ENCODE measurements at regions not wholly inside any gene's neighbourhood (a gene's known extent, or its start where the extent isn't known, plus 50 kb on each side); places are given as distances from the start of the nearest gene placed in this dataset.
"Not testable (repeated sequence)": the region's sequence is repeated elsewhere in the genome, so short reads cannot be mapped to it uniquely, and the experiment has no call there.

DNA sequence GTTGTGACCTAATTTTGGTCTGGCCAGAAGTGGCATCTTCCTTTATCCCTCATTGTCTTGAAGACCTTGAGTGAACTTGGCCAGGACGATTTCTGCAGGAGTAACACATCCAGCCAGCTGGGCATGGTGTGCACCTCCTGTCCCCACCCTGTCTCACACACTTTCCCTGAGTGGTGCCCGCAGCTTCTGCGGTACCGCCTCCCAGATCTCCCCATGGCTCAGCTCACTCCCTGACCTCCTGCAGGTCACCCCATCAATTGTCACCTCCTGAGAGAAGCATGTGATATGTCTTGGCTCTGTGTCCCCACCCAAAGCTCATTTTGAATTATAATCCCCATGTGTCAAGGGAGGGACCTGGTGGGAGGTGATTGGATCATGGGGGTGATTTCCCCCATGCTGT lies 50.2 kb upstream of the TP53I11 start:
- no peak overlapping the region for H3K27ac ChIP-seq (ENCODE audit: low read length)

DNA sequence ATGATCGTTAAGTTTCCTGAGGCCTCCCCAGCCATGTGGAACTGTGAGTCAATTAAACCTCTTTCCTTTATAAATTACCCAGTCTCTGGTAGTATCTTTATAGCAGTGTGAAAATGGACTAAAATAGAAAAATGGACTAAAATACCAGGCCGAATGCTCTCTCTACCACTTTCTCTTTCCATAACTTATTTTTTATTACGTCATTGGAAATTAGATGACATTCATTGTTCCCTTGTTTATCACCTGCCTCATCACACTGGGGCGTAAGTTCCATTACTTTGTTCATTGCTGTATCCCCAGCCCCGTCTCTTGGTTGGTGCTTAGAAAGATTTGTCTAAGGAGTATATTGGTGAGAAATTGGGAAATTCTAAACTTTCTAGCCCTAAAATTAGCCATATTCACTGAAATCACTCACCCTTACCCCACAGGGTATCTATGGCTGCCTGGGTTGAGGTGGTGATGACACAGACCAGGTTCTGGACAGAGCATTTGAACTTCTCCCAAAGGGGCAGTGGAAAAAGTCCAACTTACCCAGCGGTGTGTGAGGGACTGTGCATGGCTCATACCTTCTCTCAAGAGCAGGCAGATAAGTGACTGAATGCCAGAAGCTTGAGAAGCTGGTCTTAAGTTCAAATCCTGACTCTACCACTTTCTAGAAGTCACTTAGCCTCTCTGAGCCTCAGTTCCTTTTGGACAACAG lies 50.9 kb upstream of the TP53I11 start:
- Histone ChIP-seq H3K9me3 (ENCODE audit: control insufficient read depth, low read depth, low read length) (no peaks in the 10 kb centered on the region), H3K4me3 (ENCODE audit: low read length) (no peak overlapping the region), H3K27me3 (ENCODE audit: control insufficient read depth, insufficient read depth, low read length) (peaks cover 2% of the 10 kb centered on the region), H3K4me1 (ENCODE audit: control insufficient read depth, insufficient read depth, low read length) (no peaks in the 10 kb centered on the region), H3K36me3 (ENCODE audit: control insufficient read depth, insufficient read depth, low read length) (no peaks in the 10 kb centered on the region), H3K27ac (ENCODE audit: low read length) (no peak overlapping the region)
- whole genome bisulfite sequencing (ENCODE audit: insufficient coverage, low lambda C conversion rate) = 82% methylated on average over 3 of the region's 6 CpGs
- no peak for DNase-seq

More for the DNA sequence above, 50.2 kb upstream of the TP53I11 start:
- Histone ChIP-seq H3K4me3 (ENCODE audit: low read length) (no peak overlapping the region), H3K27me3 (ENCODE audit: control insufficient read depth, insufficient read depth, low read length) (peaks cover 2% of the 10 kb centered on the region), H3K36me3 (ENCODE audit: control insufficient read depth, insufficient read depth, low read length) (no peaks in the 10 kb centered on the region), H3K9me3 (ENCODE audit: control insufficient read depth, low read depth, low read length) (no peaks in the 10 kb centered on the region), H3K4me1 (ENCODE audit: control insufficient read depth, insufficient read depth, low read length) (no peaks in the 10 kb centered on the region)
- no peak for DNase-seq
- no CpG with 5 or more reads among the region's 4 CpGs for WGBS (ENCODE audit: insufficient coverage, low lambda C conversion rate)

- Histone ChIP-seq H3K4me1 (ENCODE audit: control insufficient read depth, insufficient read depth, low read length) (no peaks in the 10 kb centered on the region), H3K27ac (ENCODE audit: low read length) (no peak overlapping the region), H3K36me3 (ENCODE audit: control insufficient read depth, insufficient read depth, low read length) (no peaks in the 10 kb centered on the region), H3K4me3 (ENCODE audit: low read length) (no peak overlapping the region), H3K27me3 (ENCODE audit: control insufficient read depth, insufficient read depth, low read length) (peaks cover 9% of the 10 kb centered on the region), H3K9me3 (ENCODE audit: control insufficient read depth, low read depth, low read length) (no peaks in the 10 kb centered on the region)
- no peak for DNase-seq
- WGBS (ENCODE audit: insufficient coverage, low lambda C conversion rate) = 100% methylated on average over 1 of the region's 1 CpG
Observed at GRCh38 chr11:45005106-45005505, 54.4 kb upstream of the TP53I11 start.

DNA sequence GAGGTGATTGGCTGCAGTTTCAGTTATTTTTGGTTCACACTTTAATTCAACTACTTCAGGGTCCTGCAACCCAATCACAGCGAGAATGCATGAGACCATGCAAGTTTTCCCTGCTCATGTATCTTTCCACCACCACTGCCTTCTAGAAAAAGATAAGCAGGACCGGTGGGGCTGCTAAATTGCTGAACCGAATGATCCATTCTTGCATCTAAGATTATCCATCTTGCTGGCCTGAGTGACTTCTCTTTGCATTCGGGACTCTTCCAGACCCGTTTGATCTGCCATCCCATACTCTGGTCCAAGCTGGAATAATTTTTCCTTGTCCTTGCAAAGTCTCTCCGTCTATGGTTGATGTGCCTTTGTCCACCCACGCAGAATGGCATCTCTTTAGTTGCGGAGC lies 56.3 kb upstream of the TP53I11 start:
- Histone ChIP-seq H3K9me3 (ENCODE audit: control insufficient read depth, low read depth, low read length) (no peaks in the 10 kb centered on the region), H3K27me3 (ENCODE audit: control insufficient read depth, insufficient read depth, low read length) (peaks cover 9% of the 10 kb centered on the region), H3K36me3 (ENCODE audit: control insufficient read depth, insufficient read depth, low read length) (no peaks in the 10 kb centered on the region), H3K4me1 (ENCODE audit: control insufficient read depth, insufficient read depth, low read length) (no peaks in the 10 kb centered on the region), H3K27ac (ENCODE audit: low read length) (no peak overlapping the region), H3K4me3 (ENCODE audit: low read length) (no peak overlapping the region)
- 100% methylated on average over 1 of the region's 8 CpGs for WGBS (ENCODE audit: insufficient coverage, low lambda C conversion rate)
- no peak for DNase-seq

DNA sequence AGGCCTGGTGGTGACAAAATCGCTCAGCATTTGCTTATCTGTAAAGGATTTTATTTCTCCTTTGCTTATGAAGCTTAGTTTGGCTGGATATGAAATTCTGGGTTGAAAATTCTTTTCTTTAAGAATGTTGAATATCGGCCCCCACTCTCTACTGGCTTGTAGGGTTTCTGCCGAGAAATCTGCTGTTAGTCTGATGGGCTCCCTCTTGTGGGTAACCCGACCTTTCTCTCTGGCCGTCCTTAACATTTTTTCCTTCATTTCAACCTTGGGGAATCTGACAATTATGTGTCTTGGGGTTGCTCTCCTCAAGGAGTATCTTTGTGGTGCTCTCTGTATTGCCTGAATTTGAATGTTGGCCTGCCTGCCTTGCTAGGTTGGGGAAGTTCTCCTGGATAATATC lies 65.3 kb upstream of the TP53I11 start:
- not testable (repeated sequence) for H3K27me3 ChIP-seq (ENCODE audit: control insufficient read depth, insufficient read depth, low read length); H3K4me1 ChIP-seq (ENCODE audit: control insufficient read depth, insufficient read depth, low read length); H3K36me3 ChIP-seq (ENCODE audit: control insufficient read depth, insufficient read depth, low read length); DNase-seq; H3K9me3 ChIP-seq (ENCODE audit: control insufficient read depth, low read depth, low read length); H3K27ac ChIP-seq (ENCODE audit: low read length); H3K4me3 ChIP-seq (ENCODE audit: low read length)
- no CpG with 5 or more reads among the region's 5 CpGs for WGBS (ENCODE audit: insufficient coverage, low lambda C conversion rate)

GRCh38 chr11:45016446-45016845 lies 65.8 kb upstream of the TP53I11 start:
- WGBS (ENCODE audit: insufficient coverage, low lambda C conversion rate) = 100% methylated on average over 1 of the region's 4 CpGs
- not testable (repeated sequence) for DNase-seq; H3K4me3 ChIP-seq (ENCODE audit: low read length)

DNA sequence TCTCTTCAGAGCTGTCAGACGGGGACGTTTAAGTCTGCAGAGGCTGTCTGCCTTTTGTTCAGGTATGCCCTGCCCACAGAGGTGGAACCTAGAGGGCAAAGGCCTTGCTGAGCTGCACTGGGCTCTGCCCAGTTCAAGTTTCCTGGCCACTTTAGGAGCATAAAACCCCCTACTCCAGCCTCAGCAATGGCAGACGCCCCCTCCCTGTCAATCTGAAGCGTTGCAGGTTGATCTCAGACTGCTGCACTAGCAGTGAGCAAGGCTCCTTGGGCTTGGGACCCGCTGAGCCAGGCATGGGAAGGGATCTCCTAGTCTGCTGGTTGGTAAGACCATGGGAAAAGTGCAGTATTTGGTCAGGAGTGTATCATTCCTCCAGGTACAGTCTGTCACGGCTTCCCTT lies 66.6 kb upstream of the TP53I11 start:
- no peak overlapping the region for H3K4me3 ChIP-seq (ENCODE audit: low read length)
- WGBS (ENCODE audit: insufficient coverage, low lambda C conversion rate) = no CpG with 5 or more reads among the region's 6 CpGs
- H3K4me1 ChIP-seq (ENCODE audit: control insufficient read depth, insufficient read depth, low read length) = no peaks in the 10 kb centered on the region
- no peak for DNase-seq
- H3K27me3 ChIP-seq (ENCODE audit: control insufficient read depth, insufficient read depth, low read length) = peaks cover 8% of the 10 kb centered on the region
- no peaks in the 10 kb centered on the region for H3K9me3 ChIP-seq (ENCODE audit: control insufficient read depth, low read depth, low read length)
- no peak overlapping the region for H3K27ac ChIP-seq (ENCODE audit: low read length)
- no peaks in the 10 kb centered on the region for H3K36me3 ChIP-seq (ENCODE audit: control insufficient read depth, insufficient read depth, low read length)

More at GRCh38 chr11:45016446-45016845, 65.8 kb upstream of the TP53I11 start:
- not testable (repeated sequence) for H3K9me3 ChIP-seq (ENCODE audit: control insufficient read depth, low read depth, low read length); H3K27me3 ChIP-seq (ENCODE audit: control insufficient read depth, insufficient read depth, low read length); H3K4me1 ChIP-seq (ENCODE audit: control insufficient read depth, insufficient read depth, low read length); H3K36me3 ChIP-seq (ENCODE audit: control insufficient read depth, insufficient read depth, low read length); H3K27ac ChIP-seq (ENCODE audit: low read length)

DNA sequence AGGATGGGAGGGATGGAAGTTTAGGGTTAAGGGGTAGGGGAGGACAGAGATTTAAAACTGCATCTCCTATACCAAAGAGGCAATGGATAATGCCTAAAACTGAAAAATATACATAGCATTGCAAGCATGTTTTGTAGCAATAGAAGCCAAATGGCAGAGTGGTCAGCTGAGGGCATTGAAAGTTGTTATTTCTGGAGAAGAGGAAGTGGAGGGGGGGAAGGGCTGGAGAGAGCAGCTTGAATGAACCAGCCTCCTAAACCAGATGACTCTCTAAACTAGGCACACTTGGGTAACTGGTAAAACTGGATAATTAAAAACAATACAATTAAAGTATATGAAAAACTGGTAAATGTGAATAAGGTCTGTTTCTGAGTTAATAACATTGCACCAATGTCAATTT lies 70.3 kb upstream of the TP53I11 start:
- no peak for DNase-seq
- H3K27ac ChIP-seq (ENCODE audit: low read length) = no peak overlapping the region
- peaks cover 8% of the 10 kb centered on the region for H3K27me3 ChIP-seq (ENCODE audit: control insufficient read depth, insufficient read depth, low read length)
- H3K4me3 ChIP-seq (ENCODE audit: low read length) = no peak overlapping the region
- no peaks in the 10 kb centered on the region for H3K4me1 ChIP-seq (ENCODE audit: control insufficient read depth, insufficient read depth, low read length)
- no peaks in the 10 kb centered on the region for H3K9me3 ChIP-seq (ENCODE audit: control insufficient read depth, low read depth, low read length)
- H3K36me3 ChIP-seq (ENCODE audit: control insufficient read depth, insufficient read depth, low read length) = no peaks in the 10 kb centered on the region

GRCh38 chr11:45021692-45022141 lies 71.0 kb upstream of the TP53I11 start:
- H3K36me3 ChIP-seq (ENCODE audit: control insufficient read depth, insufficient read depth, low read length) = no peaks in the 10 kb centered on the region
- H3K27ac ChIP-seq (ENCODE audit: low read length) = no peak overlapping the region
- peak in 1 of 2 donors; percentile 22 for DNase-seq
- no peaks in the 10 kb centered on the region for H3K4me1 ChIP-seq (ENCODE audit: control insufficient read depth, insufficient read depth, low read length)
- H3K27me3 ChIP-seq (ENCODE audit: control insufficient read depth, insufficient read depth, low read length) = peaks cover 8% of the 10 kb centered on the region
- H3K9me3 ChIP-seq (ENCODE audit: control insufficient read depth, low read depth, low read length) = no peaks in the 10 kb centered on the region
- no CpG with 5 or more reads among the region's 9 CpGs for WGBS (ENCODE audit: insufficient coverage, low lambda C conversion rate)
- H3K4me3 ChIP-seq (ENCODE audit: low read length) = no peak overlapping the region

GRCh38 chr11:45022294-45023064 lies 71.8 kb upstream of the TP53I11 start:
- WGBS (ENCODE audit: insufficient coverage, low lambda C conversion rate) = no CpG with 5 or more reads among the region's 9 CpGs
- H3K36me3 ChIP-seq (ENCODE audit: control insufficient read depth, insufficient read depth, low read length) = no peaks in the 10 kb centered on the region
- no peak overlapping the region for H3K4me3 ChIP-seq (ENCODE audit: low read length)
- no peaks in the 10 kb centered on the region for H3K9me3 ChIP-seq (ENCODE audit: control insufficient read depth, low read depth, low read length)
- no peak for DNase-seq
- H3K27me3 ChIP-seq (ENCODE audit: control insufficient read depth, insufficient read depth, low read length) = peaks cover 8% of the 10 kb centered on the region
- no peak overlapping the region for H3K27ac ChIP-seq (ENCODE audit: low read length)
- H3K4me1 ChIP-seq (ENCODE audit: control insufficient read depth, insufficient read depth, low read length) = no peaks in the 10 kb centered on the region

- no peaks in the 10 kb centered on the region for H3K9me3 ChIP-seq (ENCODE audit: control insufficient read depth, low read depth, low read length)
- no peaks in the 10 kb centered on the region for H3K36me3 ChIP-seq (ENCODE audit: control insufficient read depth, insufficient read depth, low read length)
- WGBS (ENCODE audit: insufficient coverage, low lambda C conversion rate) = 100% methylated on average over 1 of the region's 5 CpGs
- peaks cover 8% of the 10 kb centered on the region for H3K27me3 ChIP-seq (ENCODE audit: control insufficient read depth, insufficient read depth, low read length)
- no peak for DNase-seq
- no peak overlapping the region for H3K4me3 ChIP-seq (ENCODE audit: low read length)
- no peaks in the 10 kb centered on the region for H3K4me1 ChIP-seq (ENCODE audit: control insufficient read depth, insufficient read depth, low read length)
- H3K27ac ChIP-seq (ENCODE audit: low read length) = no peak overlapping the region
Observed at GRCh38 chr11:45023065-45023365, 72.3 kb upstream of the TP53I11 start.
